ENCODE measurements at regions not wholly inside any gene's neighbourhood (a gene's known extent, or its start where the extent isn't known, plus 50 kb on each side); places are given as distances from the start of the nearest gene placed in this dataset.
A peak's percentile ranks its signal among the peaks of the same experiment; 100 is the strongest.

DNA sequence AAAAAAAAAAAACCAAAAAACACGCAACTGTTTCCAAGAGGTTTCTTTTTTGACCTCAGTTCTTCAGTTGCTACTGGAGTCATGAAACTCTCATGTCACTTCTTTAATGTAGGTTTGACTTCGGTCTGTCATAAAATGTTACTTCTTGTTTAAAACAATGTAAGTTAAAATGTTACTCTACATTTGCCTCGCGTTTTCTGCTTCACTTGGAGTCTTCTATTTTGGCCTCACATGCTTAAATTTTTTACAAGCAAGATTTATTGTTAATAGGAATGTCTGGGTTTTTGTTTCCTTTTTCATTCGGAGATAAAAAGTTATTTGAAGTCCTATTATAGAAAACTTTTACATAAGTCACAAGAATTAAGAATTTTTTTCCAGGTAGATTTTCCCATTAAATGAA is 880.2 kb downstream of the LTN1 start:
- H3K27ac Mint-ChIP-seq, result no peak overlapping the region
- DNase-seq, result no peak
- H3K9me3 Mint-ChIP-seq, result peaks cover 6% of the 10 kb centered on the region
- H3K4me3 Mint-ChIP-seq, result no peak overlapping the region
- TF ChIP-seq, protein P1, sequence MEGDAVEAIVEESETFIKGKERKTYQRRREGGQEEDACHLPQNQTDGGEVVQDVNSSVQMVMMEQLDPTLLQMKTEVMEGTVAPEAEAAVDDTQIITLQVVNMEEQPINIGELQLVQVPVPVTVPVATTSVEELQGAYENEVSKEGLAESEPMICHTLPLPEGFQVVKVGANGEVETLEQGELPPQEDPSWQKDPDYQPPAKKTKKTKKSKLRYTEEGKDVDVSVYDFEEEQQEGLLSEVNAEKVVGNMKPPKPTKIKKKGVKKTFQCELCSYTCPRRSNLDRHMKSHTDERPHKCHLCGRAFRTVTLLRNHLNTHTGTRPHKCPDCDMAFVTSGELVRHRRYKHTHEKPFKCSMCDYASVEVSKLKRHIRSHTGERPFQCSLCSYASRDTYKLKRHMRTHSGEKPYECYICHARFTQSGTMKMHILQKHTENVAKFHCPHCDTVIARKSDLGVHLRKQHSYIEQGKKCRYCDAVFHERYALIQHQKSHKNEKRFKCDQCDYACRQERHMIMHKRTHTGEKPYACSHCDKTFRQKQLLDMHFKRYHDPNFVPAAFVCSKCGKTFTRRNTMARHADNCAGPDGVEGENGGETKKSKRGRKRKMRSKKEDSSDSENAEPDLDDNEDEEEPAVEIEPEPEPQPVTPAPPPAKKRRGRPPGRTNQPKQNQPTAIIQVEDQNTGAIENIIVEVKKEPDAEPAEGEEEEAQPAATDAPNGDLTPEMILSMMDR (IDR thresholded peaks at IDR 0.05), result no peak
- peaks cover 4% of the 10 kb centered on the region for H3K27me3 Mint-ChIP-seq (ENCODE audit: low read depth, poor library complexity)
- peaks cover 16% of the 10 kb centered on the region for H3K4me1 Mint-ChIP-seq
- H3K36me3 Mint-ChIP-seq (ENCODE audit: low read depth), result no peaks in the 10 kb centered on the region

DNA sequence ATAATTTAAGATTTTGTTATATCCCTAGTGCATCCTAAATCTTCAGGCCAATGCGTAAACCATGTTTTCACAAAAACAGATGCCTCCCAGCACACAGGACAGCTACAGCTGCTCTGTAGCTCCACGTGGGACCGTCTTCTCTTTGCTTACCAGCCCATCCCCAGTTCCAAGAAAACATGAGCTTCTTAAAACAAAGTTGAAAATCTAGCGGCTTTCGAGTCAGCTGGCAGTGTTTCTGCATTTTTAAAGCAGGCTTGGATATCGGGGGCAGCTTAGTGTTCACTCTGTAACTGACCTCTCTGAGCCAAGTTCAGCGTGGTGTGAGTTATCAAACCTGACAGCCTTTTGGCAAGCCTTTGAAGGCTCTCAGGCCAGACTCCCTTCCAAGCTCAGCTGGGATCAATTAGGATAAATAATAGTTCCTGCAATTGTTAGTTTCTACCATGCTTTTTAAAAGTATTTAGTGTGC is 881.5 kb downstream of the LTN1 start:
- peak overlapping the region; percentile 18 for H3K4me3 Mint-ChIP-seq
- no peaks in the 10 kb centered on the region for H3K9me3 Mint-ChIP-seq
- peaks cover 16% of the 10 kb centered on the region for H3K4me1 Mint-ChIP-seq
- peak; percentile 15 for DNase-seq
- peaks cover 4% of the 10 kb centered on the region for H3K27me3 Mint-ChIP-seq (ENCODE audit: low read depth, poor library complexity)
- H3K36me3 Mint-ChIP-seq (ENCODE audit: low read depth), result no peaks in the 10 kb centered on the region
- TF ChIP-seq, protein P1 (IDR thresholded peaks at IDR 0.05), result no peak
- H3K27ac Mint-ChIP-seq, result peak overlapping the region; percentile 74

DNA sequence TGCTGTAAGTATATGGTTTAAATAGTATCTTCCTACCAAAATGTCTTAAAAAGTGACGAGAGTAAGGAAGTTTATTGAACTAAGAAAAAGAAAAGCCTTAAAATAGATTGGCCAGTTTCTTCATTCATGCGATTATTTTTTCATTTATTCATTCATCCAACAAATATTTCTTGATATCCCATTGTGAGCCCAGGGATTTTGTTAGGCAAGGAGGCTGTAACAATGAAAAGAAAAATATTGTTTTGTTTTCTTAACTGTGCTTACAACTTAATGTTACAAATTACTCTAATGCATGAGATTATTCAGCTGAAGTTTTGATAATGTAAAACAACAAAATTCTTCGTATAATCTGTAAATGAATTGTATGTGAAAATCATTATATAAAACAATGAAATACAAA is 882.0 kb downstream of the LTN1 start:
- Mint-ChIP-seq H3K9me3 (no peaks in the 10 kb centered on the region), H3K4me3 (peak overlapping the region; percentile 18), H3K4me1 (peaks cover 16% of the 10 kb centered on the region), H3K27ac (no peak overlapping the region), H3K27me3 (ENCODE audit: low read depth, poor library complexity) (peaks cover 2% of the 10 kb centered on the region), H3K36me3 (ENCODE audit: low read depth) (no peaks in the 10 kb centered on the region)
- no peak for DNase-seq
- TF ChIP-seq, protein P1 (IDR thresholded peaks at IDR 0.05), result no peak

DNA sequence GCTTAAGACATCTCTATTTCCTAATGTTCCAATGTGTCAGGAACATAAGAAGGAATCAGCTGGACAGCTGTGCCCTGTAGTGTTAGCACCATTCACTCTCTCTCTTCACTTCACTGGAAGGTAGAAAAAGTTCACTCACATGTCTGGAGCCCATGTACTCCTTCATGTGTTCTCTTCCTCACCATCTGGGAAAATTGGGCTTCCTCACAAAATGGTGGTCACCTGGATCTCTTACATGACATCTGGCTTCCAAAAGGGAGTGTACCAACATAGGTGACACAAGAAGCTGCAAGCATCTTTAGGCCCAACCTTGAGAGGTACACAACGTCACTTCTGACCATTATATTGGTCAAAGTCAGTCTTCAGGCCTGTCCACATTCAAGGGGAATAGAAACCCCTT is 882.6 kb downstream of the LTN1 start:
- no peak for DNase-seq
- no peak overlapping the region for H3K4me3 Mint-ChIP-seq
- TF ChIP-seq, protein P1 (IDR thresholded peaks at IDR 0.05), result no peak
- H3K27ac Mint-ChIP-seq, result no peak overlapping the region
- H3K36me3 Mint-ChIP-seq (ENCODE audit: low read depth), result no peaks in the 10 kb centered on the region
- H3K4me1 Mint-ChIP-seq, result peaks cover 16% of the 10 kb centered on the region
- H3K9me3 Mint-ChIP-seq, result no peaks in the 10 kb centered on the region
- no peaks in the 10 kb centered on the region for H3K27me3 Mint-ChIP-seq (ENCODE audit: low read depth, poor library complexity)

DNA sequence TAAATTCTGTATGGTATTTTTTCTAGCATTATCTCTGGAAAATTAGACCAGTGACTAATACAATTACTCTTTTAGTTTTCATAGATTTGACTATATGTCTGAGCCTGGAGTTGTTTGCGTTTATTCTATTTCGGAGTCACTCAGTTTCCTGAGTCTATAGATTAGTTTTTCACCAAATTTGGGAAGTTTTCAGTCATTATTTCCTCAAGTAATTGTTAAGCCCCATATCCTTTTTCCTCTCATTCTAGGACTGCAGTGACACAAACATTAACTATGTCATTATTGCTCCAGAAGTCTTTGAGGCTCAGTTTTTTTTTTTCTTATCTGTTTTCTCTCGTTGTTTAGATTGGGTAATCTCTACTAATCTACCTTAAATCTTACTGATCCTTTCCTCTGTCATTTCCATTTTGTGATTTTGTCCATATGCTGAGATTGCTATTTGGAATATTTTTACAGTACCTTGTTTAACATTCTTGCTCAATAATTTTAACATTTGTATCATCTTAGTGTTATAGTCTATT is 886.2 kb downstream of the LTN1 start:
- peaks cover 8% of the 10 kb centered on the region for H3K4me1 Mint-ChIP-seq
- H3K27ac Mint-ChIP-seq, result no peak overlapping the region
- H3K27me3 Mint-ChIP-seq (ENCODE audit: low read depth, poor library complexity), result no peaks in the 10 kb centered on the region
- no peaks in the 10 kb centered on the region for H3K36me3 Mint-ChIP-seq (ENCODE audit: low read depth)
- DNase-seq, result no peak
- no peak overlapping the region for H3K4me3 Mint-ChIP-seq
- TF ChIP-seq, protein P1 (IDR thresholded peaks at IDR 0.05), result no peak
- H3K9me3 Mint-ChIP-seq, result no peaks in the 10 kb centered on the region

DNA sequence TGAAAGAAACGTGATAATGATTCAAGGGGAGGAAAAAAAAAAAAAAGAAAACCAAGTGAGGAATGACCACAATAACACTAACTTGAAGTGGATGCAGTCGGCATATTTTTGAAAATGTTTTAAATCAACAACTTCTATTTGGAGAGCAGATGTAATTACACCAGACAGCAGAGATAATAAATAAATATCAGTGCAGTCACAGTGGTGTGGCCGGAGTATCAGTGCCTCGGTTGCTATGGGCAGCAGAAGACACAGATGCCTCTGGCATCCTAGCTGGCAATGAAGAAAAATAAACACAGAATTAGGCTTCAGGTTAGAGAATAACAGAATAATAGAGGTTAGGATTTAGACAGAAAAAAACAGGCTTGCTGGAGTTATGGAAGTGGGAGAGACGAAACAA is 888.3 kb downstream of the LTN1 start:
- Mint-ChIP-seq H3K36me3 (ENCODE audit: low read depth) (no peaks in the 10 kb centered on the region), H3K9me3 (no peaks in the 10 kb centered on the region), H3K4me1 (no peaks in the 10 kb centered on the region), H3K27me3 (ENCODE audit: low read depth, poor library complexity) (no peaks in the 10 kb centered on the region), H3K27ac (no peak overlapping the region), H3K4me3 (no peak overlapping the region)
- no peak for DNase-seq
- TF ChIP-seq, protein P1 (IDR thresholded peaks at IDR 0.05), result no peak

Measured in nephron progenitor cell (in vitro differentiated cells).